Inflammatory macrophage treated with lipopolysaccharide for 1 hour (primary cell): ENCODE measurements at regions not wholly inside any gene's neighbourhood (a gene's known extent, or its start where the extent isn't known, plus 50 kb on each side); places are given as distances from the start of the nearest gene placed in this dataset.
"Not testable (repeated sequence)": the region's sequence is repeated elsewhere in the genome, so short reads cannot be mapped to it uniquely, and the experiment has no call there.

Source experiments
- DNase-seq, 2 donors: peaks; one replicate each; pipeline ENCODE4 v3.0.0-alpha.2; 2020 to 2022

- DNase-seq, result no peak
Observed at GRCh38 chr2:199558156-199558555, 100.4 kb upstream of the SATB2 start.

GRCh38 chr2:199556527-199557285 lies 99.0 kb upstream of the SATB2 start:
- DNase-seq, result no peak

GRCh38 chr2:199554026-199554425 lies 96.3 kb upstream of the SATB2 start:
- no peak for DNase-seq

- no peak for DNase-seq
Observed at GRCh38 chr2:199552141-199552540, 94.4 kb upstream of the SATB2 start.

DNA sequence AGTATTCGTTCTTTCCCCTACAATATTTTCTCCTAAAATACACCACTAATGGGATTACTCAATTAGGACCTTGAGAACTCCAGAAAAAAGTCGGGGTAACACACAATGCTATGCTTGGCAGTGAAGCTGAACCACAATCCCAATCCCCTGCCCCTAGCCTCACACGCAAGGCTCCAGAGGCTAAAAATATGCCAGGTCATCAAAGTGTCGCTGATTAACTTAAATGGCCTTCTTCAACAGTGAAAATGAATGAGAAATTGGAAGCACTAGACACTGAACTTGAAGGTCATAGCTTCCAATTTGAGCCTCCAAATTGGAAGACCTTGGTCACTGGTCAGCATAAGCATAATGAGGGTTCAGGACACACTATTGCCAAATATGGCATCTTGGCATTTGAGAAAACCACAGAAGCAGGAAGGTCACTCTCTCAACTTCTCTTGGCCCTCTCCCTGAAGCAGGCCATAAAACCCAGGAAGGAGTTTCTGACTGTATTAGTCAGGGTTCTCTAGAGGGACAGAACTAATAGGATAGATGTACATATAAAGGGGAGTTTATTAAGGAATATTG lies 86.0 kb upstream of the SATB2 start:
- DNase-seq, result no peak

DNA sequence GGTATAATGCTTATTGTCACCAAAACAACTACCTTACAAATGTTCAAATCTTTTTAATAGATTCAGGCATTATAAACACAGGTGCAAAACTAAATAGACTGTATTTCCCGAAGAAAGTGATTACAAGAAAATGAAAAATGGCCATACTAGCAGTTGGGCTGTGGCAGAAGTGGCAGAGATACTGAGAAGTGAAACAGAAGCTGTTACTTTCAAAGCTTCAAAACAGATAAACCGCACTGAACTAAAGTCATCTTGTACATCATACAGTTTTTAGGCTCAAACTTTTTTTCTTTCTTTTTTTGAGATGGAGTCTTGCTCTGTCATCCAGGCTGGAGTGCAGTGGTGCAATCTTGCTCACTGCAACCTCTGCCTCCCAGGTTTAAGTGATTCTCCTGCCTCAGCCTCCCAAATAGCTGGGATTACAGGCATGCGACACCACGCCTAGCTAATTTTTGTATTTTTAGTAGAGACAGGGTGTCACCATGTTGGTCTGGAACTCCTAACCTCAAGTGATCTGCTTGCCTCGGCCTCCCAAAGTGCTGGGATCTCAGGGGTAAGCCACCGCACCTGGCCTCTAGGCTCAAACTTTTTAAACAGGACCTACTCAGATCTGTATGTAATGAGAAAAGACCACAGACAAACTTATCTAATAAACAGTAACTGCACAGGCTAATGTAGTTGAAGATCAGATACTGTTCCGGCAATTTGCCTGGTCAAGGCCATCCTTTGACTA lies 77.9 kb upstream of the SATB2 start:
- DNase-seq, result no peak

- DNase-seq, result not testable (repeated sequence)
Observed at GRCh38 chr2:199533873-199534272, 76.1 kb upstream of the SATB2 start.

- no peak for DNase-seq
Observed at GRCh38 chr2:199527071-199527470, 69.3 kb upstream of the SATB2 start.

DNA sequence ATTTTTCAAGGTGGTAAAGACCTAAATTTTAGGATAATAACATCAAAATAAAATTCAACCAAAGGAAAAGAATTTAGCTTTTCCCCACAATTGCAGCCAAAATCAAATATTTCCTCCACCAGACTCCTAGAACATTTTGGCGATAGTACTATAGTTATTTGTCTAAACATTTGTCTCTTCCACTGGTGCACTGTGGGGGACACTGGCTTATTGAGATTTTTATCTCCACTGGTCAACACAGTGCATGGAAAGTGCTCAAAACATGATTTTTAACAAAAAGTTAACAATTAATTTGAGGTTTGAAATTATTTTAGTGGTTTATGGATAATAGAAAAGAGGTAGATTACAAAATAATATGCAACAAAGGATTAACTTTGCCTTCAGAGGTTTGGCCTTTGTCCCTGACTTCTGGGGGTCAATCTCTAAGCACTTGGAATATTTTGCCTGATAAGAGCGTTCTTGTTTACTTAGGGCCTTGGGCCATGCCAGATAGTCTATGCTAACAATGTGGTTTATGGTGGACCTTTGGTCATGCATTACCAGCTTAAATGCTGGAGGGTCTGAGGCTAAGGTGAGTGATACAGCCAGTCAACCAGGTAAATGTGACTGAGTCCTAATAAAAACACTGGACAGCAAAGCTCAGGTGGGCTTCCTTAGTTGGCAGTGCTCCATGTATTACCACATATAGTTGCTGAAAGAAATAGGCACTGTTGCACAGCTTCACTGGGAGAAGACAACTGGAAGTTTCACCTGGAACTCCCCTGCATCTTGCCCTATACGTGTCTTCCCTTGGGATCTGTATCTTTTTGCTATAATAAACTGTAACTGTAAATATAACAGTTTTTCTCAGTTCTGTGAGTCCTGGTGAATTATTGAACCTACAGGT lies 67.2 kb upstream of the SATB2 start:
- DNase-seq, result no peak

GRCh38 chr2:199509403-199509802 lies 51.7 kb upstream of the SATB2 start:
- no peak for DNase-seq
